MM.1S (cell line): ENCODE measurements at regions not wholly inside any gene's neighbourhood (a gene's known extent, or its start where the extent isn't known, plus 50 kb on each side); places are given as distances from the start of the nearest gene placed in this dataset.

Experiments used
- CTCF ChIP-seq: fragments of 300-600 bp; sonication (generic); IDR thresholded peaks from 2 replicates; pipeline ENCODE4 v1.5.1; 2016; ENCODE audit warnings: antibody characterized with exemption, low read length, mixed read lengths
- EZH2 ChIP-seq: fragments of 300-600 bp; sonication (generic); optimal IDR thresholded peaks from 2 replicates; pipeline ENCODE3; 2017; ENCODE audit warnings: low read depth, mild to moderate bottlenecking, antibody characterized with exemption, low read length, mixed read lengths
- EZH2phosphoT487 ChIP-seq: fragments of 300-600 bp; sonication (generic); IDR thresholded peaks from 2 replicates; pipeline ENCODE4 v1.6.1; 2018; ENCODE audit warnings: antibody characterized with exemption, low read length

- TF ChIP-seq CTCF (no peak), EZH2 (no peak), EZH2phosphoT487 (no peak)
These were observed 119.4 kb downstream of the TPRA1 start for GRCh38 chr3:127471142-127471541.
